ENCODE measurements at regions not wholly inside any gene's neighbourhood (a gene's known extent, or its start where the extent isn't known, plus 50 kb on each side); places are given as distances from the start of the nearest gene placed in this dataset.
"Not testable (repeated sequence)": the region's sequence is repeated elsewhere in the genome, so short reads cannot be mapped to it uniquely, and the experiment has no call there.

- DNase-seq, result peak; percentile 18
- in situ Hi-C loops (cut with MboI; ENCODE audit: low pct_unique_long_range_greater_than_20kb, low sequenced_read_pairs), result no loop called here
Observed at GRCh38 chr7:49631071-49631815, 142.2 kb upstream of the VWC2 start.

GRCh38 chr7:49631960-49632359, 141.5 kb upstream of the VWC2 start:
- in situ Hi-C loops (cut with MboI; ENCODE audit: low pct_unique_long_range_greater_than_20kb, low sequenced_read_pairs), result no loop called here
- DNase-seq, result no peak

GRCh38 chr7:49635800-49636199, 137.6 kb upstream of the VWC2 start:
- DNase-seq, result no peak
- in situ Hi-C loops (cut with MboI; ENCODE audit: low pct_unique_long_range_greater_than_20kb, low sequenced_read_pairs), result no loop called here

DNA sequence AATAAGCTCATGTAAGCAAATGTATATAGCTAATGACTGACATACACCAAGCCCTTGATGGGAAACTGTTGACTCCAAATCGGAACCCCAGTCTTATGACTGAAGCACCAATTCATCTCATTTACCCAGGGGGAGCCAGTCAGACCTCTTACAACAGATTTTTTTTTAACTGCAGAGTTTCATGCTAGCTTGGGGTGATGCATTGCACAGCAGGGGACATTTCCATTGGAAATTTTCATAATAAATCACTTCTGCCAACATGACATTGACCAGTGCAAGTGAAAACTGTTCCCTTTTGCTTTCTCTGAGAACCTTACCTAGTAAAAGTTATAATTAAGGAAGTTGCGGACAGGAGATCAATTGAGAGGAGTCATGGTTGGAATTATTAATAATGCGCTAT, 137.0 kb upstream of the VWC2 start:
- in situ Hi-C loops (cut with MboI; ENCODE audit: low pct_unique_long_range_greater_than_20kb, low sequenced_read_pairs), result no loop called here
- DNase-seq, result no peak

DNA sequence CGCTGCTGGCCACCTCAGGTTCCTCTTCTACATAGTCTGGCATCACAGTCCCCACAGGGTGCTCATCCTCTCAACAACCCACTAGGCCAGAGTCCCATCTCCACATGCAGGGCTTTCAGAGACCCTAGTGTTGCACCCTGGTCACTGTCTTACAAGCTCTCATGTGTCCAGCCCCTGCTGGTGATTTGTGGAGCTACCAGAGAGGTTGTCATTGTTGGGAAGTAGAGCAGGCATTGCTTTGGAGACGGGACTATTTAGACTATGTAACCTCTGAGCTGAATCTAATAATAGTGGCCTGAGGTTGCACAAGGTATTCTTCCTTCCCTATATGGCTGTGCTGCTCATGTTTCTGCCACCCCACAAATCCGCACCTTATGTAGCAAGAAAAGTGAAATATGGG, 135.3 kb upstream of the VWC2 start:
- no peak for DNase-seq
- in situ Hi-C loops (cut with MboI; ENCODE audit: low pct_unique_long_range_greater_than_20kb, low sequenced_read_pairs), result no loop called here

GRCh38 chr7:49639068-49639593, 134.3 kb upstream of the VWC2 start:
- in situ Hi-C loops (cut with MboI; ENCODE audit: low pct_unique_long_range_greater_than_20kb, low sequenced_read_pairs), result no loop called here
- no peak for DNase-seq

DNA sequence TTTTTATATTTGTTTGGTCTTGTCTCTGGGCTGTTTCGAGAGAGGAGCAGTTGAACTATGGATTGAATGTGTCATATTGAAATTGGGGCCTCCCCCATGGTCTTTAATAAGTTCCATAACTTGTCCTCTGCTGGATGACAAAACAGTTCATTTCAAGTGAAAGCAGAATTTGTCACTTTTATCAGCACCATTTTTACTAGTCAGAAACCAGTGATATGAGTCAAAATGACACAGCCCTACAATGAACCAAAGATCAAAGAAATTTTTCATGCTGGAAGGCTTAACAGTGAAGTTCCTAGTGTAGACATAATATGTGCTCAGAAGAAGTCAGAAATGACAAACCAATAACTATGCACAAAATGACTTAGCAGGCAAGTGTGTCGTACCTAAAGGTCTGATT, 133.6 kb upstream of the VWC2 start:
- no peak for DNase-seq
- in situ Hi-C loops (cut with MboI; ENCODE audit: low pct_unique_long_range_greater_than_20kb, low sequenced_read_pairs), result no loop called here

- in situ Hi-C loops (cut with MboI; ENCODE audit: low pct_unique_long_range_greater_than_20kb, low sequenced_read_pairs), result no loop called here
Observed at GRCh38 chr7:49643321-49643720, 130.1 kb upstream of the VWC2 start.

GRCh38 chr7:49643736-49644135, 129.7 kb upstream of the VWC2 start:
- no peak for DNase-seq
- in situ Hi-C loops (cut with MboI; ENCODE audit: low pct_unique_long_range_greater_than_20kb, low sequenced_read_pairs), result no loop called here

More at GRCh38 chr7:49643321-49643720, 130.1 kb upstream of the VWC2 start:
- no peak for DNase-seq

DNA sequence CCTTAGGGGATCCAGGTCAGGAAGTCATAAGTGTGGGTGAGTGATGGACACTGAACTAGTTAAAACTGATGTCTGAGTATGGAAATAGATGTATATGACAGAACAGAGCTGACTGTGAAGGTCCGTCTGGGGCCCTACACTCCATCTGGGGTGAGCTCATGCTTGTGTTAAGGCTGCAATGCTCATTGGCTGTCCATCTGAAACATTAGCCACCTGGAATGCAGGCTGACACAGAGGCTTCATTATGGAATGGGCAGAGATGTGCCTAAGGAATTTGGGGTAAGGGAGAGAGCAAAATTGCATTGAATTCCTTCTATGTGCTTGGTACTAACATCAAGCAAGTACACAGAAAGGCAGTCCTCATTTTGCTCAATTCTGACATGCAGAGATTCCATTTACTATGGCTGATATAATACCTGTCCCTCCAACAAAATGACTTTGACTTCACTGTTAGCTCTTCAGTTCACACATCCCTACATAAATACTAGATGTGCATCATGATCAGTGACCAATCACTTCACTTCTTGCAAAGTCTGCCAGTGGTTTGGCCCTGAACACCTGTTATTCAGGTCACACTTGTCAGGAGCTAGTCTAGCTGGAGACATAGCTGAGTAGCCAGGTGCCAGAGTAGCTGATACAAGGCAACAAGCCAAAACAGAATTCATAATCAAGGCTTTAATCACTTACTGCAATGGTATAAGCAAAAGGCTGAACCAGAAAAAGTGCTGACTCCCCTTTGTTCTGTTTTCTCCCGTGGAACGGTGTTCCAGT, 128.9 kb upstream of the VWC2 start:
- no peak for DNase-seq
- in situ Hi-C loops (cut with MboI; ENCODE audit: low pct_unique_long_range_greater_than_20kb, low sequenced_read_pairs), result no loop called here

DNA sequence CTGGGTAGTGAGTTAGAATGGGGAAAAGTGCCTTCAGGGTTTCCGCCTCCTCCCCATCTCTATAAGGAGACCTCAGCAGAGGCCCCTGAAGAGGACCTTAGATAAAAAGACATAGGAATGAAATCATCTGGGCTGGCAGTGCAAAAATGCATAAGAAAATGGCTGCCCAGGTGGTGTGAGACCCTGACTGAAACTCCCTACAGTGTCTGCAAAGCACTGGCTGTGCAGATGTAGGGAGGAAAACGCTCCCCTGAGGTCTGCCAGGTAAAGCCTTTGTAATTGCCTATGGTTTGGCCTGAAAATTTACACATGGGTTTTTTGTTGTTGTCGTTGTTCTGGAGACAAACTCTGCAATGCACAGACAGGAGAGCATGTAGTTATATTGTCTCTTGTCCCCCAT, 128.1 kb upstream of the VWC2 start:
- in situ Hi-C loops (cut with MboI; ENCODE audit: low pct_unique_long_range_greater_than_20kb, low sequenced_read_pairs), result no loop called here
- DNase-seq, result no peak

DNA sequence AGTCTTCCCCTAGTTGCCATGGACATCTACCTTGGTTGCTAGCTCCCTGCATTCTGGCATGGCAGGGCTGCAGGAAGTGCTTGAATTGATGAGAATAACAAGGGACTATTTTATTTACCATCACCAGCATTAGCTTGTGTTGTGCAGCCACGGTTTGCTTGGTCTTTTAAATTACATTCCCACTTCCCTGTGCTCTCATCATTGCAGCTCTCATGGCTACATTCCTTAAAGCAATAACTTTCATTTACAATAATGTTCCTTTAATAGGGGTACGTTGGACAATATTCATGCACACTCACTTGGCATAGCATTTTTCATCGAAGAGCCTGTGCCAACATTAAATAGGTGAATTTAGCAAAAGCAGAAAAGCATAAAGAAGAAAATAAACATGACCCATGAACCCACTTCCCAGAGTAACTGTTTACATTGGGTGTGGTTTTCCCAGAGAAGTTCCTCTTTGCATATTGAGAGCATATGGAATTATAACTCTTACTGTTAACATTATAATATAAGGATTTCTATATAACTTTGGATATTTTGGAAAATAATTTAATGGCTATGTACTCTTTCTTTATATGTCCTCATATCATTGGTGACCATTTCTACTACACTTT, 113.2 kb upstream of the VWC2 start:
- DNase-seq, result no peak
- in situ Hi-C loops (cut with MboI; ENCODE audit: low pct_unique_long_range_greater_than_20kb, low sequenced_read_pairs), result no loop called here

DNA sequence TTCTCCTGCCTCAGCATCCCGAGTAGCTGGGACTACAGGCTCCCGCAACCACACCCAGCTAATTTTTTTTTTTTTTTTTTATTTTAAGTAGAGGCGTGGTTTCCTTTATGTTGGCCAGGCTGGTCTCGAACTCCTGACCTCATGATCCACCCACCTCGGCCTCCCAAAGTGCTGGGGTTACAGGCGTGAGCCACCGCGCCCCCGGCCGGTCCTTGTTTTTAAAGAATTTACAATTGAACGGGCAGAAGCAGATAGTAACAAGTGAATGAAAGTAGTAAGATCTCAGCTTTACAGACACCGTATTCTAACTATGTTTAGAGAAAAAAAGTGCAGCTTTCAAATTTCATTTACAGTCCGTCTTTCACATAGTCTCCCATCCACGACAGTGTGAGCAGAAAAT, 112.5 kb upstream of the VWC2 start:
- in situ Hi-C loops (cut with MboI; ENCODE audit: low pct_unique_long_range_greater_than_20kb, low sequenced_read_pairs), result no loop called here
- DNase-seq, result no peak

DNA sequence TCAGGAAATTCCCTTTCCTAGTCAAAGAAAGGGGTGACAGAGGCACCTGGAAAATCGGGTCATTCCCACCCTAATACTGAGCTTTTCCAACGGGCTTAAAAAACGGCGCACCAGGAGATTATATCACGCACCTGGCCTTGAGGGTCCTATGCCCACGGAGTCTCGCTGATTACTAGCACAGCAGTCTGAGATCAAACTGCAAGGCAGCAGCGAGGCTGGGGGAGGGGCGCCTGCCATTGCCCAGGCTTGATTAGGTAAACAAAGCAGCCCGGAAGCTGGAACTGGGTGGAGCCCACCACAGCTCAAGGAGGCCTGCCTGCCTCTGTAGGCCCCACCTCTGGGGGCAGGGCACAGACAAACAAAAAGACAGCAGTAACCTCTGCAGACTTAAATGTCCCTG, 107.5 kb upstream of the VWC2 start:
- in situ Hi-C loops (cut with MboI; ENCODE audit: low pct_unique_long_range_greater_than_20kb, low sequenced_read_pairs), result not testable (repeated sequence)

DNA sequence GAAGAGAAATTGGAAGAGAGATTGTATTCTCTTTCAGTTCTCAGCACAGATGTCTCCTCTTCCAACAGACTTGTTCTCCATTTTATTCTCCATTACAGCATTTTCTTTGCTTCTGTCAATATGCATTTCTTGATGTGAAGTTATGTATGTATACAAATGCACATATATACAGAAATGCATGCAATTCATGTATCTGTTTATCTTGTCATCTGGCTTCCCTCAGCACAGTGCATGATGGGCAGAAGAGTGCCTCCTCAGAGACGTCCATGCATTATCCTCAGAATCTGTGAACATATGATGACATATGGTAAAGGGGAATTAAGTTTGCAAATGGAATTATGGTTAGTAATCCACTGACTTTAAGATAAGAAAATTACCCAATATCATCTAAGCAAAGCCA, 106.7 kb upstream of the VWC2 start:
- no peak for DNase-seq
- in situ Hi-C loops (cut with MboI; ENCODE audit: low pct_unique_long_range_greater_than_20kb, low sequenced_read_pairs), result no loop called here

More for the DNA sequence above, 107.5 kb upstream of the VWC2 start:
- DNase-seq, result not testable (repeated sequence)

DNA sequence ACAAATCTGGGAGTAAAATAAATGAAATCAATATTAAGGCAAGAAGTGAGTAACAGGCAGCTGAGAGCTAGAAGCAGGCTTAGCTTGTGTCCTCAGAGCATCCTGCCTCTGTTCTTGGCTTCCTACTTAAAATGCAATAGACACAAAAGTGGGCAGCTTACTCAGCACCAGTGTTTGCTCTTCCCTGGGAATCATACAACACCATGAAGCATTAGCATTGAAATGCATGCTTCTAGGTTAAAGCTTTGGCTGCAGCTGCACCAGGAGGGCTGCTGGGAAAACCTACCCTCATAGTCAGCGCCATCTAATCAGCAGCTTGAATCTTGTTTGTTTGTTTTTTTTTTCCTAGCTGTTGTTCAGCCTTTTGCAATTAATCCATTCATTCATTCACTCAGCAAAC, 104.2 kb upstream of the VWC2 start:
- in situ Hi-C loops (cut with MboI; ENCODE audit: low pct_unique_long_range_greater_than_20kb, low sequenced_read_pairs), result no loop called here
- DNase-seq, result no peak

DNA sequence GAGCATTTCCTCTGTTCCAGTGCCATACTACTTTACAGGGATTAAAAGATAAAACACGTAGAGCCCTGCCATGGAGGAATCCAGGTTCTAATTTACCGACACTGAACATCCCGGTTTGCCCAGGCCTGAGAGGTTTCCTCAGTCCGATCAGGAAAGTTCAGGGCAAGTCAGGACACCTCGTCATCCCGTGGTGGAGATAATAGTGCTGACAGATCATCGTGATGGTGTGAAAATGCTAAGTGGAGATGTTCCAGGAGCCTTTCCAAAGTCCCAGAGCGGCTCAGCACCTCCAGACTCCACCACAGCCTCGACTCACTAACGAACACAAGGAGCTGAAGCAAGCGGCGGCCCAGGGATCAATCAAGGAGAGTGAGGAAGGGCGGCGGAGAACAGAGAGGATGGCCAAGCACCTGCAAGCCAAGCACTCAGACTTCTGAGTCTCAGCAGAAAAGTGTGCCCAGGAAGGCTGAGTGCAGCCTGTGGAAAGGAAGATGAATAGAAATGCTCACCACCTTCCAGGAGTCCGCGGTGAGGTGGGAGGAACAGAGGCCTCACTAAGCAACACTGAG, 103.7 kb upstream of the VWC2 start:
- no peak for DNase-seq
- in situ Hi-C loops (cut with MboI; ENCODE audit: low pct_unique_long_range_greater_than_20kb, low sequenced_read_pairs), result no loop called here

DNA sequence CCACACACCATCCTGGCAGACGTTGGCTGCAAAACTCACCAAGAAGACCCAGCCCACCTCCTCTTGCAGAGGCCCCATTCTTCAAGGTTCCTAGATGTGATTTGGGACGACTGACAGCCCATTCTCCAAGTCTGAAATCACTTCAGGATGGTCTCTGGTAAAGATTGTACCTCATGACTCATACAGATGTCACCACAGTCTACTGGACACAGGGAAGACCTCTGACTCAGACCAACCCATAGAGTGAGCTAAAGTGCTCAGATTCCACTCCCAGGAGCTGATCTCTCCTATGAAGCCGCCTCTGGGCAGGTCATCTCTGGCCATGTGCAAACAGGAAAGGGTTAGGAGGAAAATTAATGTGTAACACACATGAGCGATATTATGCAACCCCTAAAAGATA, 102.4 kb upstream of the VWC2 start:
- DNase-seq, result no peak
- in situ Hi-C loops (cut with MboI; ENCODE audit: low pct_unique_long_range_greater_than_20kb, low sequenced_read_pairs), result no loop called here

GRCh38 chr7:49692516-49692915, 80.9 kb upstream of the VWC2 start:
- in situ Hi-C loops (cut with MboI; ENCODE audit: low pct_unique_long_range_greater_than_20kb, low sequenced_read_pairs), result no loop called here
- no peak for DNase-seq

DNA sequence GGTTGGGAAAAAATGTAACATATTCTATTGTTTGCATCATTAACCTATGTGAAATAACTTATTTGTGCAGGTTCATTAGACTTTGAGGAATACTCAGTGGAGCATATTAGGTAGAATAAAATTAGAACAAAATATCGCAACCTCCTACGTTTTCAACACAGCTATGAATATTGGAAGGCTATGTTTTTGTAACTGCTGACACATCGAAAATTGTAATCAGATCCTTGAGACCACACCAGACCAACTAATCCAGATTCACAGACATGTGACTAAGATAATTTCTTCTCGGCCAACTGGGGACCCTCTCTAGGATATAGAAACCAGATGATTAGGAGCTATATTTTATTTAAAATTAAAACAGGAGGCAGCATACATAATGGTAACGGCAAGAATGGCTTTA, 77.5 kb upstream of the VWC2 start:
- in situ Hi-C loops (cut with MboI; ENCODE audit: low pct_unique_long_range_greater_than_20kb, low sequenced_read_pairs), result no loop called here
- no peak for DNase-seq
